ENCODE measurements at regions not wholly inside any gene's neighbourhood (a gene's known extent, or its start where the extent isn't known, plus 50 kb on each side); places are given as distances from the start of the nearest gene placed in this dataset.

DNA sequence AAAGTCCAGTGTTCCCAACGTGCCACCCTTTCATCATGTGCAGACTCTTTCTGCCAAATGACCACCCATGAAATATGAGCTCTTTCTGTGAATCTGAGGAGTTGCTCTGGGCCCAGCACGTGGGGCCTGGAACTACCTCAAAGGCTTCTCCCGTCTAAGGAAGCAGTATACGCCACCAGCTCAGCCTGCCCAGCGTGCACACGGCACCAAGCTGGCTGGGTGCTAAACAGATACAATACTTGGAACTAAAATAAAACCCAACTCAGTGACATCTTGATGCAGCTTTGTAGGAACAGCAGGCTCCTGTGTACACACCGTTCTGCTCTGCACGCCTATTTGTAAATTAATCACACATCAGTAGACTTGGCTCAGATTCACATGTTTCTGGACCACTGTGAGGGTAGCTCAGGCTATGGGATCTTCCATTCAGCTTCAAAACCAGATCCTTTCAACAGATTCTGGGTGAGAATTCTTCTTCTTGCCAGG is 74.8 kb downstream of the ARL6IP4 start:
- CTCF ChIA-PET, result interaction anchor here (0.7 kb wide), 1 partner anchor 146 kb away, joined by 5 read pairs; no protein-coding TSS in a partner anchor
- H3K9me3 ChIP-seq (ENCODE audit: low read depth, low read length, poor library complexity, severe bottlenecking), result no peaks in the 10 kb centered on the region
- no peak overlapping the region for H3K4me3 ChIP-seq (ENCODE audit: low read depth, low read length, poor library complexity, severe bottlenecking)
- no peak overlapping the region for H3K27ac ChIP-seq (ENCODE audit: low read depth, low read length, poor library complexity, severe bottlenecking)
- no peak for TF ChIP-seq EZH2 (IDR thresholded peaks at IDR 0.05; ENCODE audit: borderline replicate concordance, low read depth, low read length, poor library complexity, severe bottlenecking)
- TF ChIP-seq, protein P1, sequence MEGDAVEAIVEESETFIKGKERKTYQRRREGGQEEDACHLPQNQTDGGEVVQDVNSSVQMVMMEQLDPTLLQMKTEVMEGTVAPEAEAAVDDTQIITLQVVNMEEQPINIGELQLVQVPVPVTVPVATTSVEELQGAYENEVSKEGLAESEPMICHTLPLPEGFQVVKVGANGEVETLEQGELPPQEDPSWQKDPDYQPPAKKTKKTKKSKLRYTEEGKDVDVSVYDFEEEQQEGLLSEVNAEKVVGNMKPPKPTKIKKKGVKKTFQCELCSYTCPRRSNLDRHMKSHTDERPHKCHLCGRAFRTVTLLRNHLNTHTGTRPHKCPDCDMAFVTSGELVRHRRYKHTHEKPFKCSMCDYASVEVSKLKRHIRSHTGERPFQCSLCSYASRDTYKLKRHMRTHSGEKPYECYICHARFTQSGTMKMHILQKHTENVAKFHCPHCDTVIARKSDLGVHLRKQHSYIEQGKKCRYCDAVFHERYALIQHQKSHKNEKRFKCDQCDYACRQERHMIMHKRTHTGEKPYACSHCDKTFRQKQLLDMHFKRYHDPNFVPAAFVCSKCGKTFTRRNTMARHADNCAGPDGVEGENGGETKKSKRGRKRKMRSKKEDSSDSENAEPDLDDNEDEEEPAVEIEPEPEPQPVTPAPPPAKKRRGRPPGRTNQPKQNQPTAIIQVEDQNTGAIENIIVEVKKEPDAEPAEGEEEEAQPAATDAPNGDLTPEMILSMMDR (conservative IDR thresholded peaks at IDR 0.05; ENCODE audit: low read depth, low read length), result no peak
- H3K27me3 ChIP-seq (replicated peaks; ENCODE audit: insufficient read depth, low read depth, low read length, poor library complexity), result no peaks in the 10 kb centered on the region
- H3K4me1 ChIP-seq (ENCODE audit: insufficient read depth, low read length, poor library complexity, severe bottlenecking), result peaks cover 7% of the 10 kb centered on the region
- intact Hi-C loops (cut with micrococcal nuclease; ENCODE audit: unreplicated experiment), result no loop called here
- H3K36me3 ChIP-seq (ENCODE audit: insufficient read depth, low read length, poor library complexity, severe bottlenecking), result no peaks in the 10 kb centered on the region
- peak; percentile 37 for DNase-seq (ENCODE audit: low spot score)
- POLR2A ChIA-PET (ENCODE audit: low non-redundant PET), result no interaction called here
- no TSS peak for BruUV-seq (replicated peaks)

- ChIA-PET CTCF (no interaction called here), POLR2A (ENCODE audit: low non-redundant PET) (no interaction called here)
- intact Hi-C loops (cut with micrococcal nuclease; ENCODE audit: unreplicated experiment), result no loop called here
- no TSS peak for BruUV-seq (replicated peaks)
- Histone ChIP-seq H3K27ac (ENCODE audit: low read depth, low read length, poor library complexity, severe bottlenecking) (no peak overlapping the region), H3K36me3 (ENCODE audit: insufficient read depth, low read length, poor library complexity, severe bottlenecking) (no peaks in the 10 kb centered on the region), H3K9me3 (ENCODE audit: low read depth, low read length, poor library complexity, severe bottlenecking) (no peaks in the 10 kb centered on the region), H3K4me1 (ENCODE audit: insufficient read depth, low read length, poor library complexity, severe bottlenecking) (peaks cover 7% of the 10 kb centered on the region), H3K27me3 (replicated peaks; ENCODE audit: insufficient read depth, low read depth, low read length, poor library complexity) (no peaks in the 10 kb centered on the region), H3K4me3 (ENCODE audit: low read depth, low read length, poor library complexity, severe bottlenecking) (no peak overlapping the region)
- no peak for DNase-seq (ENCODE audit: low spot score)
- TF ChIP-seq, protein P1 (conservative IDR thresholded peaks at IDR 0.05; ENCODE audit: low read depth, low read length), result no peak
- no peak for TF ChIP-seq EZH2 (IDR thresholded peaks at IDR 0.05; ENCODE audit: borderline replicate concordance, low read depth, low read length, poor library complexity, severe bottlenecking)
These were observed 73.9 kb downstream of the ARL6IP4 start for GRCh38 chr12:123054371-123054770.

GRCh38 chr12:123051556-123051955 is 71.1 kb downstream of the ARL6IP4 start:
- Histone ChIP-seq H3K27ac (ENCODE audit: low read depth, low read length, poor library complexity, severe bottlenecking) (no peak overlapping the region), H3K4me3 (ENCODE audit: low read depth, low read length, poor library complexity, severe bottlenecking) (no peak overlapping the region), H3K9me3 (ENCODE audit: low read depth, low read length, poor library complexity, severe bottlenecking) (no peaks in the 10 kb centered on the region), H3K36me3 (ENCODE audit: insufficient read depth, low read length, poor library complexity, severe bottlenecking) (no peaks in the 10 kb centered on the region), H3K27me3 (replicated peaks; ENCODE audit: insufficient read depth, low read depth, low read length, poor library complexity) (no peaks in the 10 kb centered on the region), H3K4me1 (ENCODE audit: insufficient read depth, low read length, poor library complexity, severe bottlenecking) (peaks cover 10% of the 10 kb centered on the region)
- intact Hi-C loops (cut with micrococcal nuclease; ENCODE audit: unreplicated experiment), result no loop called here
- BruUV-seq (replicated peaks), result no TSS peak
- no peak for DNase-seq (ENCODE audit: low spot score)
- TF ChIP-seq EZH2 (IDR thresholded peaks at IDR 0.05; ENCODE audit: borderline replicate concordance, low read depth, low read length, poor library complexity, severe bottlenecking), result no peak
- TF ChIP-seq, protein P1 (conservative IDR thresholded peaks at IDR 0.05; ENCODE audit: low read depth, low read length), result no peak
- ChIA-PET CTCF (no interaction called here), POLR2A (ENCODE audit: low non-redundant PET) (no interaction called here)
